ENCODE measurements at regions not wholly inside any gene's neighbourhood (a gene's known extent, or its start where the extent isn't known, plus 50 kb on each side); places are given as distances from the start of the nearest gene placed in this dataset.

GRCh38 chr12:127787544-127787943 is 479.4 kb upstream of the TMEM132C start:
- H3K4me3 ChIP-seq (ENCODE audit: extremely low read depth in 1 of 4, insufficient read depth in 2 of 4, low read depth in 3 of 4, low read length in 4 of 4): no peak overlapping the region
- no peak for TF ChIP-seq HDAC2 (IDR thresholded peaks at IDR 0.05; ENCODE audit: borderline replicate concordance in 1 of 2, low read depth in 2 of 2, low read length in 2 of 2)
- no peak for TF ChIP-seq RFX5 (IDR thresholded peaks at IDR 0.05; ENCODE audit: borderline replicate concordance, low read depth, low read length)
- ChIA-PET POLR2A (ENCODE audit: partially characterized antibody) (no interaction called here), CTCF (ENCODE audit: partially characterized antibody) (interaction anchor here (1.0 kb wide), 1 partner anchor 107 kb away, joined by 3 read pairs; no protein-coding TSS in a partner anchor)
- H4K20me1 ChIP-seq (replicated peaks in 1 of 2; ENCODE audit: control insufficient read depth in 1 of 2, insufficient read depth in 2 of 2, low read length in 2 of 2): no peaks in the 10 kb centered on the region
- 81% methylated on average over 18 of the region's 19 CpGs; no CpG with 5 or more reads in 1 of the 2 experiments for WGBS, 2 experiments (ENCODE audit: extremely low coverage in 1 of 2, insufficient coverage in 1 of 2, insufficient read length in 1 of 2, insufficient replicate concordance in 2 of 2, low coverage in 1 of 2, low lambda C conversion rate in 2 of 2, missing lambda C conversion rate in 1 of 2)
- no peak overlapping the region for H2BK20ac ChIP-seq (ENCODE audit: low read length)
- no peak overlapping the region for H3K9ac ChIP-seq (replicated peaks in 1 of 4; ENCODE audit: extremely low read depth in 1 of 4, low read depth in 3 of 4, low read length in 3 of 4)
- no peaks in the 10 kb centered on the region for H3K23me2 ChIP-seq (ENCODE audit: low read depth, low read length)
- no peak overlapping the region for H4K5ac ChIP-seq (ENCODE audit: insufficient read length, low read depth, low read length)
- no peak overlapping the region for H3K23ac ChIP-seq (ENCODE audit: insufficient read length)
- H3K4me2 ChIP-seq (ENCODE audit: insufficient read depth in 1 of 2, low read depth in 2 of 2, low read length in 2 of 2): no peak overlapping the region
- DNase-seq (ENCODE audit: low read depth in 1 of 2, low spot score in 2 of 2): no peak
- no peak overlapping the region for H3K14ac ChIP-seq (ENCODE audit: insufficient read length)
- H3K79me1 ChIP-seq (ENCODE audit: low read depth, low read length): no peaks in the 10 kb centered on the region
- H3K56ac ChIP-seq (replicated peaks; ENCODE audit: insufficient read length, low read depth, low read length): no peak overlapping the region
- H2BK5ac ChIP-seq (ENCODE audit: low read depth, low read length): no peak overlapping the region
- no peaks in the 10 kb centered on the region for H3K27me3 ChIP-seq (replicated peaks in 1 of 4; ENCODE audit: control insufficient read depth in 3 of 4, extremely low read depth in 1 of 4, insufficient read depth in 3 of 4, low read length in 3 of 4)
- no peak overlapping the region for H2BK12ac ChIP-seq (ENCODE audit: low read depth, low read length)
- no peak overlapping the region for H4K8ac ChIP-seq (ENCODE audit: extremely low read depth, insufficient read depth, low read length)
- H4K91ac ChIP-seq (replicated peaks; ENCODE audit: insufficient read length, low read length): no peak overlapping the region
- H3K9me3 ChIP-seq (ENCODE audit: insufficient read depth in 2 of 2, low read depth in 1 of 2, low read length in 1 of 2): no peaks in the 10 kb centered on the region
- H2BK120ac ChIP-seq (replicated peaks; ENCODE audit: low read depth, low read length): no peak overlapping the region
- H2BK15ac ChIP-seq (ENCODE audit: low read length): no peak overlapping the region
- no peak for FAIRE-seq
- H3K27ac ChIP-seq (ENCODE audit: low read depth, low read length): no peak overlapping the region
- no peak overlapping the region for H2AK5ac ChIP-seq (ENCODE audit: low read depth, low read length)
- no peaks in the 10 kb centered on the region for H3K79me2 ChIP-seq (ENCODE audit: control insufficient read depth in 1 of 2, insufficient read depth in 2 of 2, low read length in 2 of 2)
- H3K4me1 ChIP-seq (replicated peaks in 1 of 4; ENCODE audit: control insufficient read depth in 3 of 4, insufficient read depth in 4 of 4, low read length in 3 of 4): no peaks in the 10 kb centered on the region
- no peak overlapping the region for H2AFZ ChIP-seq (ENCODE audit: low read length)
- H3K4ac ChIP-seq (replicated peaks; ENCODE audit: insufficient read length, low read depth, low read length): no peak overlapping the region
- H3K18ac ChIP-seq (ENCODE audit: extremely low read depth, low read length): no peak overlapping the region
- no peaks in the 10 kb centered on the region for H3K36me3 ChIP-seq (ENCODE audit: control insufficient read depth in 2 of 4, insufficient read depth in 4 of 4, low read length in 3 of 4)
